ENCODE measurements at regions not wholly inside any gene's neighbourhood (a gene's known extent, or its start where the extent isn't known, plus 50 kb on each side); places are given as distances from the start of the nearest gene placed in this dataset.

GRCh38 chr5:67985686-67986387, 229.7 kb upstream of the PIK3R1 start:
- TF ChIP-seq CTCF (IDR thresholded peaks at IDR 0.05), result no peak
- TF ChIP-seq CREM (CRISPR knock-in tag; IDR thresholded peaks at IDR 0.05), result no peak
- TF ChIP-seq ZNF263 (CRISPR knock-in tag; IDR thresholded peaks at IDR 0.05; ENCODE audit: low read depth), result no peak
- no peak for TF ChIP-seq ZNF281 (CRISPR knock-in tag; IDR thresholded peaks at IDR 0.05)
- TF ChIP-seq ZNF425 (CRISPR knock-in tag; conservative IDR thresholded peaks at IDR 0.05), result no peak
- no peak for TF ChIP-seq NFATC4 (CRISPR knock-in tag; IDR thresholded peaks at IDR 0.05)

All from WTC11 (cell line).